ENCODE measurements at regions not wholly inside any gene's neighbourhood (a gene's known extent, or its start where the extent isn't known, plus 50 kb on each side); places are given as distances from the start of the nearest gene placed in this dataset.
"Not testable (repeated sequence)": the region's sequence is repeated elsewhere in the genome, so short reads cannot be mapped to it uniquely, and the experiment has no call there.

- H3K27ac ChIP-seq (ENCODE audit: low read depth in 1 of 2, low read length in 1 of 2) = no peak overlapping the region
- WGBS = 84% methylated on average over 14 of the region's 14 CpGs
- H3K27me3 ChIP-seq (ENCODE audit: control insufficient read depth in 2 of 2, insufficient read depth in 1 of 2, low read length in 1 of 2) = peaks cover 0 to 25% of the 10 kb centered on the region in 2 donors
- DNase-seq (ENCODE audit: low read depth in 6 of 9, low spot score in 9 of 9) = no peak
- H3K4me1 ChIP-seq (ENCODE audit: control insufficient read depth in 2 of 2, insufficient read depth in 2 of 2, low read length in 2 of 2) = peaks cover 14 to 26% of the 10 kb centered on the region in 2 donors
- H3K36me3 ChIP-seq (ENCODE audit: control insufficient read depth in 2 of 2, insufficient read depth in 2 of 2, low read length in 1 of 2) = no peaks in the 10 kb centered on the region
- no peak overlapping the region for H3K4me3 ChIP-seq (ENCODE audit: low read length in 2 of 2)
- peaks cover 0 to 6% of the 10 kb centered on the region in 2 donors for H3K9me3 ChIP-seq (ENCODE audit: control insufficient read depth in 2 of 2, insufficient read depth in 1 of 2, low read length in 1 of 2)
Observed at GRCh38 chr20:1819311-1820137, 75.7 kb upstream of the SIRPA start.

GRCh38 chr20:1818895-1819294, 76.3 kb upstream of the SIRPA start:
- Histone ChIP-seq H3K27me3 (ENCODE audit: control insufficient read depth in 2 of 2, insufficient read depth in 1 of 2, low read length in 1 of 2) (peaks cover 0 to 31% of the 10 kb centered on the region in 2 donors), H3K4me3 (ENCODE audit: low read length in 2 of 2) (no peak overlapping the region), H3K4me1 (ENCODE audit: control insufficient read depth in 2 of 2, insufficient read depth in 2 of 2, low read length in 2 of 2) (peaks cover 14 to 26% of the 10 kb centered on the region in 2 donors), H3K27ac (ENCODE audit: low read depth in 1 of 2, low read length in 1 of 2) (no peak overlapping the region), H3K36me3 (ENCODE audit: control insufficient read depth in 2 of 2, insufficient read depth in 2 of 2, low read length in 1 of 2) (no peaks in the 10 kb centered on the region), H3K9me3 (ENCODE audit: control insufficient read depth in 2 of 2, insufficient read depth in 1 of 2, low read length in 1 of 2) (peaks cover 0 to 6% of the 10 kb centered on the region in 2 donors)
- DNase-seq (ENCODE audit: low read depth in 6 of 9, low spot score in 9 of 9) = no peak
- WGBS = 91% methylated on average over 6 of the region's 6 CpGs

- 13% methylated on average over 1 of the region's 1 CpG for WGBS
- Histone ChIP-seq H3K4me3 (ENCODE audit: low read length in 2 of 2) (no peak overlapping the region), H3K27me3 (ENCODE audit: control insufficient read depth in 2 of 2, insufficient read depth in 1 of 2, low read length in 1 of 2) (peaks cover 0 to 31% of the 10 kb centered on the region in 2 donors), H3K27ac (ENCODE audit: low read depth in 1 of 2, low read length in 1 of 2) (no peak overlapping the region), H3K36me3 (ENCODE audit: control insufficient read depth in 2 of 2, insufficient read depth in 2 of 2, low read length in 1 of 2) (no peaks in the 10 kb centered on the region), H3K9me3 (ENCODE audit: control insufficient read depth in 2 of 2, insufficient read depth in 1 of 2, low read length in 1 of 2) (peaks cover 0 to 3% of the 10 kb centered on the region in 2 donors), H3K4me1 (ENCODE audit: control insufficient read depth in 2 of 2, insufficient read depth in 2 of 2, low read length in 2 of 2) (peaks cover 14 to 26% of the 10 kb centered on the region in 2 donors)
- no peak for DNase-seq (ENCODE audit: low read depth in 6 of 9, low spot score in 9 of 9)
Observed at GRCh38 chr20:1818247-1818840, 76.9 kb upstream of the SIRPA start.

GRCh38 chr20:1817577-1818211, 77.5 kb upstream of the SIRPA start:
- H3K4me1 ChIP-seq (ENCODE audit: control insufficient read depth in 2 of 2, insufficient read depth in 2 of 2, low read length in 2 of 2) = peaks cover 14 to 26% of the 10 kb centered on the region in 2 donors
- H3K9me3 ChIP-seq (ENCODE audit: control insufficient read depth in 2 of 2, insufficient read depth in 1 of 2, low read length in 1 of 2) = no peaks in the 10 kb centered on the region
- DNase-seq (ENCODE audit: low read depth in 6 of 9, low spot score in 9 of 9) = peak in 2 of 9 donors; percentile 20 to 55
- WGBS = 41% methylated on average over 6 of the region's 6 CpGs
- peaks cover 0 to 31% of the 10 kb centered on the region in 2 donors for H3K27me3 ChIP-seq (ENCODE audit: control insufficient read depth in 2 of 2, insufficient read depth in 1 of 2, low read length in 1 of 2)
- no peak overlapping the region for H3K4me3 ChIP-seq (ENCODE audit: low read length in 2 of 2)
- H3K27ac ChIP-seq (ENCODE audit: low read depth in 1 of 2, low read length in 1 of 2) = no peak overlapping the region
- H3K36me3 ChIP-seq (ENCODE audit: control insufficient read depth in 2 of 2, insufficient read depth in 2 of 2, low read length in 1 of 2) = no peaks in the 10 kb centered on the region

GRCh38 chr20:1816384-1817381, 78.5 kb upstream of the SIRPA start:
- H3K4me1 ChIP-seq (ENCODE audit: control insufficient read depth in 2 of 2, insufficient read depth in 2 of 2, low read length in 2 of 2) = peaks cover 14 to 27% of the 10 kb centered on the region in 2 donors
- 17% methylated on average over 16 of the region's 16 CpGs for WGBS

GRCh38 chr20:1815502-1816085, 79.6 kb upstream of the SIRPA start:
- Histone ChIP-seq H3K27ac (ENCODE audit: low read depth in 1 of 2, low read length in 1 of 2) (no peak overlapping the region), H3K36me3 (ENCODE audit: control insufficient read depth in 2 of 2, insufficient read depth in 2 of 2, low read length in 1 of 2) (no peaks in the 10 kb centered on the region), H3K4me1 (ENCODE audit: control insufficient read depth in 2 of 2, insufficient read depth in 2 of 2, low read length in 2 of 2) (peaks cover 14 to 37% of the 10 kb centered on the region in 2 donors), H3K27me3 (ENCODE audit: control insufficient read depth in 2 of 2, insufficient read depth in 1 of 2, low read length in 1 of 2) (peaks cover 0 to 33% of the 10 kb centered on the region in 2 donors), H3K4me3 (ENCODE audit: low read length in 2 of 2) (no peak overlapping the region), H3K9me3 (ENCODE audit: control insufficient read depth in 2 of 2, insufficient read depth in 1 of 2, low read length in 1 of 2) (no peaks in the 10 kb centered on the region)
- WGBS = 94% methylated on average over 3 of the region's 3 CpGs
- no peak for DNase-seq (ENCODE audit: low read depth in 6 of 9, low spot score in 9 of 9)

More at GRCh38 chr20:1816384-1817381, 78.5 kb upstream of the SIRPA start:
- peak in 3 of 9 donors; percentile 26 to 75 (median 51) for DNase-seq (ENCODE audit: low read depth in 6 of 9, low spot score in 9 of 9)
- no peaks in the 10 kb centered on the region for H3K9me3 ChIP-seq (ENCODE audit: control insufficient read depth in 2 of 2, insufficient read depth in 1 of 2, low read length in 1 of 2)
- peaks cover 0 to 33% of the 10 kb centered on the region in 2 donors for H3K27me3 ChIP-seq (ENCODE audit: control insufficient read depth in 2 of 2, insufficient read depth in 1 of 2, low read length in 1 of 2)
- peak overlapping the region in 1 of 2 donors; percentile 10 for H3K27ac ChIP-seq (ENCODE audit: low read depth in 1 of 2, low read length in 1 of 2)
- no peak overlapping the region for H3K4me3 ChIP-seq (ENCODE audit: low read length in 2 of 2)
- H3K36me3 ChIP-seq (ENCODE audit: control insufficient read depth in 2 of 2, insufficient read depth in 2 of 2, low read length in 1 of 2) = no peaks in the 10 kb centered on the region

DNA sequence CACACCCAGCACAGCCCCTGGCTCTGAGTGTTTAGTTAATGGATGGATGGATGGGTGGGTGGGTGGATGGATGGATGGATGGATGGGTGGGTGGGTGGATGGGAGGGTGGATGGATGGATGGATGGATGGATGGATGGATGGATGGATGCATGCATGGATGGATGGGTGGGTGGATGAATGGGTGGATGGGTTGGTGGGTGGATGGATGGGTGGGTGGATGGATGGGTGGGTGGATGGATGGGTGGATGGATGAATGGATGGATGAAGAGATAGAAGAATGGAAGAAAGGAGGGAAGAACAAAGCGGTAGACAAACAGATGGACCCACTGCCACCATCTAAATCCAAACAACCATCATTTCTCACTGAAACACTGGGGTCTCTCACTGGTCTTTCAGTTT, 80.3 kb upstream of the SIRPA start:
- H3K4me3 ChIP-seq (ENCODE audit: low read length in 2 of 2); DNase-seq (ENCODE audit: low read depth in 6 of 9, low spot score in 9 of 9); H3K9me3 ChIP-seq (ENCODE audit: control insufficient read depth in 2 of 2, insufficient read depth in 1 of 2, low read length in 1 of 2); H3K36me3 ChIP-seq (ENCODE audit: control insufficient read depth in 2 of 2, insufficient read depth in 2 of 2, low read length in 1 of 2); H3K27ac ChIP-seq (ENCODE audit: low read depth in 1 of 2, low read length in 1 of 2): not testable (repeated sequence)
- peaks cover 0 to 33% of the 10 kb centered on the region in 2 donors for H3K27me3 ChIP-seq (ENCODE audit: control insufficient read depth in 2 of 2, insufficient read depth in 1 of 2, low read length in 1 of 2)
- WGBS = 97% methylated on average over 1 of the region's 1 CpG
- H3K4me1 ChIP-seq (ENCODE audit: control insufficient read depth in 2 of 2, insufficient read depth in 2 of 2, low read length in 2 of 2) = peaks cover 14 to 37% of the 10 kb centered on the region in 2 donors

Data from thymus (tissue), 11 donors.